ENCODE measurements at regions not wholly inside any gene's neighbourhood (a gene's known extent, or its start where the extent isn't known, plus 50 kb on each side); places are given as distances from the start of the nearest gene placed in this dataset.

GRCh38 chr2:236317938-236318396 lies 53.8 kb upstream of the ASB18 start:
- Histone ChIP-seq H3K23ac (ENCODE audit: low read depth, low read length, poor library complexity) (no peak overlapping the region), H3K18ac (ENCODE audit: low read length) (peak overlapping the region; percentile 74), H3K27me3 (ENCODE audit: control insufficient read depth in 3 of 3, insufficient read depth in 3 of 3, low read depth in 1 of 3, low read length in 3 of 3) (no peaks in the 10 kb centered on the region), H3K14ac (ENCODE audit: low read length) (no peak overlapping the region), H2AFZ (ENCODE audit: low read length) (no peak overlapping the region), H3K4me3 (ENCODE audit: low read length in 2 of 2) (no peak overlapping the region), H2AK5ac (ENCODE audit: low read depth, low read length) (no peak overlapping the region), H3K27ac (replicated peaks; ENCODE audit: low read length) (no peak overlapping the region), H3K79me1 (ENCODE audit: low read depth, low read length) (no peaks in the 10 kb centered on the region), H4K91ac (ENCODE audit: low read depth, low read length, poor library complexity) (no peak overlapping the region), H2BK5ac (ENCODE audit: low read length) (no peak overlapping the region), H3K9ac (ENCODE audit: low read depth, low read length, poor library complexity) (no peak overlapping the region), H3K4ac (ENCODE audit: low read length) (peak overlapping the region; percentile 59), H2BK15ac (ENCODE audit: low read length) (no peak overlapping the region), H3K9me3 (replicated peaks in 1 of 2; ENCODE audit: control insufficient read depth in 2 of 2, insufficient read depth in 1 of 2, low read depth in 1 of 2, low read length in 2 of 2) (peaks cover 2 to 6% of the 10 kb centered on the region in 2 donors), H4K8ac (ENCODE audit: low read depth, low read length) (peak overlapping the region; percentile 87), H3K36me3 (replicated peaks in 1 of 2; ENCODE audit: control insufficient read depth in 2 of 2, insufficient read depth in 2 of 2, low read length in 2 of 2) (no peaks in the 10 kb centered on the region), H3K4me1 (ENCODE audit: control insufficient read depth in 2 of 2, insufficient read depth in 1 of 2, low read depth in 1 of 2, low read length in 2 of 2) (no peaks in the 10 kb centered on the region), H3K4me2 (ENCODE audit: insufficient read depth, low read length, poor library complexity, severe bottlenecking) (no peak overlapping the region), H2BK120ac (ENCODE audit: low read depth, low read length) (no peak overlapping the region), H2BK12ac (ENCODE audit: low read length) (no peak overlapping the region)
- no CpG with 5 or more reads among the region's 15 CpGs for WGBS, 2 donors (ENCODE audit: extremely low coverage in 2 of 2, insufficient read length in 2 of 2, insufficient replicate concordance in 1 of 2)
- no peak for DNase-seq (ENCODE audit: low spot score)

- H3K9me3 ChIP-seq (replicated peaks in 1 of 2; ENCODE audit: control insufficient read depth in 2 of 2, insufficient read depth in 1 of 2, low read depth in 1 of 2, low read length in 2 of 2), result peaks cover 2% of the 10 kb centered on the region in 2 donors
- H2BK5ac ChIP-seq (ENCODE audit: low read length), result no peak overlapping the region
- no peak overlapping the region for H3K23ac ChIP-seq (ENCODE audit: low read depth, low read length, poor library complexity)
- peak overlapping the region; percentile 87 for H4K8ac ChIP-seq (ENCODE audit: low read depth, low read length)
- no peak overlapping the region for H3K4me3 ChIP-seq (ENCODE audit: low read length in 2 of 2)
- H4K91ac ChIP-seq (ENCODE audit: low read depth, low read length, poor library complexity), result no peak overlapping the region
- WGBS, 2 donors (ENCODE audit: extremely low coverage in 2 of 2, insufficient read length in 2 of 2, insufficient replicate concordance in 1 of 2), result no CpG with 5 or more reads among the region's 5 CpGs
- no peak for DNase-seq (ENCODE audit: low spot score)
- H2BK15ac ChIP-seq (ENCODE audit: low read length), result no peak overlapping the region
- no peak overlapping the region for H2AFZ ChIP-seq (ENCODE audit: low read length)
- H3K4me1 ChIP-seq (ENCODE audit: control insufficient read depth in 2 of 2, insufficient read depth in 1 of 2, low read depth in 1 of 2, low read length in 2 of 2), result no peaks in the 10 kb centered on the region
- H3K14ac ChIP-seq (ENCODE audit: low read length), result no peak overlapping the region
- H3K4me2 ChIP-seq (ENCODE audit: insufficient read depth, low read length, poor library complexity, severe bottlenecking), result no peak overlapping the region
- no peaks in the 10 kb centered on the region for H3K27me3 ChIP-seq (ENCODE audit: control insufficient read depth in 3 of 3, insufficient read depth in 3 of 3, low read depth in 1 of 3, low read length in 3 of 3)
- H3K18ac ChIP-seq (ENCODE audit: low read length), result peak overlapping the region; percentile 74
- no peak overlapping the region for H2AK5ac ChIP-seq (ENCODE audit: low read depth, low read length)
- H3K27ac ChIP-seq (replicated peaks; ENCODE audit: low read length), result no peak overlapping the region
- peak overlapping the region; percentile 59 for H3K4ac ChIP-seq (ENCODE audit: low read length)
- no peak overlapping the region for H3K9ac ChIP-seq (ENCODE audit: low read depth, low read length, poor library complexity)
- no peak overlapping the region for H2BK120ac ChIP-seq (ENCODE audit: low read depth, low read length)
- H3K36me3 ChIP-seq (replicated peaks in 1 of 2; ENCODE audit: control insufficient read depth in 2 of 2, insufficient read depth in 2 of 2, low read length in 2 of 2), result no peaks in the 10 kb centered on the region
- no peak overlapping the region for H2BK12ac ChIP-seq (ENCODE audit: low read length)
- H3K79me1 ChIP-seq (ENCODE audit: low read depth, low read length), result no peaks in the 10 kb centered on the region
Measured at GRCh38 chr2:236318401-236318800, 54.2 kb upstream of the ASB18 start.

GRCh38 chr2:236319036-236319435 lies 54.8 kb upstream of the ASB18 start:
- H2BK12ac ChIP-seq (ENCODE audit: low read length), result no peak overlapping the region
- H3K18ac ChIP-seq (ENCODE audit: low read length), result no peak overlapping the region
- H3K79me1 ChIP-seq (ENCODE audit: low read depth, low read length), result no peaks in the 10 kb centered on the region
- H4K8ac ChIP-seq (ENCODE audit: low read depth, low read length), result no peak overlapping the region
- H3K27ac ChIP-seq (replicated peaks; ENCODE audit: low read length), result no peak overlapping the region
- H2AFZ ChIP-seq (ENCODE audit: low read length), result no peak overlapping the region
- H4K91ac ChIP-seq (ENCODE audit: low read depth, low read length, poor library complexity), result no peak overlapping the region
- no peak overlapping the region for H2BK120ac ChIP-seq (ENCODE audit: low read depth, low read length)
- H3K4me2 ChIP-seq (ENCODE audit: insufficient read depth, low read length, poor library complexity, severe bottlenecking), result no peak overlapping the region
- H3K4me3 ChIP-seq (ENCODE audit: low read length in 2 of 2), result no peak overlapping the region
- WGBS, 2 donors (ENCODE audit: extremely low coverage in 2 of 2, insufficient read length in 2 of 2, insufficient replicate concordance in 1 of 2), result no CpG with 5 or more reads among the region's 9 CpGs
- H3K14ac ChIP-seq (ENCODE audit: low read length), result no peak overlapping the region
- H3K4me1 ChIP-seq (ENCODE audit: control insufficient read depth in 2 of 2, insufficient read depth in 1 of 2, low read depth in 1 of 2, low read length in 2 of 2), result no peaks in the 10 kb centered on the region
- H2AK5ac ChIP-seq (ENCODE audit: low read depth, low read length), result no peak overlapping the region
- H3K4ac ChIP-seq (ENCODE audit: low read length), result no peak overlapping the region
- H3K9ac ChIP-seq (ENCODE audit: low read depth, low read length, poor library complexity), result no peak overlapping the region
- no peaks in the 10 kb centered on the region for H3K36me3 ChIP-seq (replicated peaks in 1 of 2; ENCODE audit: control insufficient read depth in 2 of 2, insufficient read depth in 2 of 2, low read length in 2 of 2)
- no peak overlapping the region for H3K23ac ChIP-seq (ENCODE audit: low read depth, low read length, poor library complexity)
- DNase-seq (ENCODE audit: low spot score), result no peak
- H3K9me3 ChIP-seq (replicated peaks in 1 of 2; ENCODE audit: control insufficient read depth in 2 of 2, insufficient read depth in 1 of 2, low read depth in 1 of 2, low read length in 2 of 2), result peaks cover 0 to 2% of the 10 kb centered on the region in 2 donors
- no peak overlapping the region for H2BK5ac ChIP-seq (ENCODE audit: low read length)
- no peaks in the 10 kb centered on the region for H3K27me3 ChIP-seq (ENCODE audit: control insufficient read depth in 3 of 3, insufficient read depth in 3 of 3, low read depth in 1 of 3, low read length in 3 of 3)
- H2BK15ac ChIP-seq (ENCODE audit: low read length), result no peak overlapping the region

- WGBS, 2 donors (ENCODE audit: extremely low coverage in 2 of 2, insufficient read length in 2 of 2, insufficient replicate concordance in 1 of 2), result no CpG with 5 or more reads among the region's 5 CpGs
- Histone ChIP-seq H2AK5ac (ENCODE audit: low read depth, low read length) (no peak overlapping the region), H3K4me2 (ENCODE audit: insufficient read depth, low read length, poor library complexity, severe bottlenecking) (no peak overlapping the region)
Measured at GRCh38 chr2:236321415-236321814, 57.2 kb upstream of the ASB18 start.

More at GRCh38 chr2:236321415-236321814, 57.2 kb upstream of the ASB18 start:
- H3K4ac ChIP-seq (ENCODE audit: low read length), result no peak overlapping the region
- no peak for DNase-seq (ENCODE audit: low spot score)
- H3K4me3 ChIP-seq (ENCODE audit: low read length in 2 of 2), result no peak overlapping the region
- H3K4me1 ChIP-seq (ENCODE audit: control insufficient read depth in 2 of 2, insufficient read depth in 1 of 2, low read depth in 1 of 2, low read length in 2 of 2), result no peaks in the 10 kb centered on the region
- no peak overlapping the region for H4K8ac ChIP-seq (ENCODE audit: low read depth, low read length)
- H2AFZ ChIP-seq (ENCODE audit: low read length), result no peak overlapping the region
- no peak overlapping the region for H3K14ac ChIP-seq (ENCODE audit: low read length)
- no peak overlapping the region for H2BK5ac ChIP-seq (ENCODE audit: low read length)
- H3K79me1 ChIP-seq (ENCODE audit: low read depth, low read length), result no peaks in the 10 kb centered on the region
- no peak overlapping the region for H3K18ac ChIP-seq (ENCODE audit: low read length)
- no peak overlapping the region for H2BK12ac ChIP-seq (ENCODE audit: low read length)
- peaks cover 0 to 2% of the 10 kb centered on the region in 2 donors for H3K9me3 ChIP-seq (replicated peaks in 1 of 2; ENCODE audit: control insufficient read depth in 2 of 2, insufficient read depth in 1 of 2, low read depth in 1 of 2, low read length in 2 of 2)
- H2BK120ac ChIP-seq (ENCODE audit: low read depth, low read length), result no peak overlapping the region
- no peaks in the 10 kb centered on the region for H3K36me3 ChIP-seq (replicated peaks in 1 of 2; ENCODE audit: control insufficient read depth in 2 of 2, insufficient read depth in 2 of 2, low read length in 2 of 2)
- H3K23ac ChIP-seq (ENCODE audit: low read depth, low read length, poor library complexity), result no peak overlapping the region
- no peak overlapping the region for H2BK15ac ChIP-seq (ENCODE audit: low read length)
- no peaks in the 10 kb centered on the region for H3K27me3 ChIP-seq (ENCODE audit: control insufficient read depth in 3 of 3, insufficient read depth in 3 of 3, low read depth in 1 of 3, low read length in 3 of 3)
- H4K91ac ChIP-seq (ENCODE audit: low read depth, low read length, poor library complexity), result no peak overlapping the region
- no peak overlapping the region for H3K27ac ChIP-seq (replicated peaks; ENCODE audit: low read length)
- no peak overlapping the region for H3K9ac ChIP-seq (ENCODE audit: low read depth, low read length, poor library complexity)

Data from neuronal stem cell (in vitro differentiated cells).